Loucy (cell line): ENCODE measurements at regions not wholly inside any gene's neighbourhood (a gene's known extent, or its start where the extent isn't known, plus 50 kb on each side); places are given as distances from the start of the nearest gene placed in this dataset.
A peak's percentile ranks its signal among the peaks of the same experiment; 100 is the strongest.

Experiments
- H2AFZ ChIP-seq: fragments of 200-600 bp; sonication (generic); 2 replicates; pipeline ENCODE4 v1.6.0; 2016; ENCODE audit warnings: antibody characterized with exemption, mild to moderate bottlenecking, low read length, moderate library complexity
- H3F3A ChIP-seq: fragments of 200-600 bp; 2 replicates; pipeline ENCODE4 v1.6.0; 2016; ENCODE audit warnings: antibody characterized with exemption, low read depth, mild to moderate bottlenecking
- H3K27me3 ChIP-seq: fragments of 200-600 bp; sonication (generic); 2 replicates; pipeline ENCODE4 v1.6.1; 2014; ENCODE audit warnings: low read length, mild to moderate bottlenecking; ENCODE audit not compliant: insufficient read depth, poor library complexity, severe bottlenecking
- H3K36me3 ChIP-seq: fragments of 200-600 bp; sonication (generic); 2 replicates; pipeline ENCODE4 v1.6.1; 2016; ENCODE audit warnings: low read length; ENCODE audit not compliant: insufficient read depth
- H3K4me1 ChIP-seq: fragments of 200-600 bp; sonication (generic); 2 replicates; pipeline ENCODE4 v1.5.1; 2014; ENCODE audit warnings: low read length, mild to moderate bottlenecking; ENCODE audit not compliant: insufficient read depth, poor library complexity, severe bottlenecking
- H3K4me2 ChIP-seq: fragments of 200-600 bp; sonication (generic); 2 replicates; pipeline ENCODE4 v1.6.0; 2014; ENCODE audit warnings: antibody characterized with exemption, low read length, low read depth, mild to moderate bottlenecking; ENCODE audit not compliant: poor library complexity, severe bottlenecking
- H3K4me3 ChIP-seq: fragments of 200-600 bp; sonication (generic); 2 replicates; pipeline ENCODE4 v1.5.1; 2014; ENCODE audit warnings: low read length, mild to moderate bottlenecking, mixed read lengths; ENCODE audit not compliant: poor library complexity, severe bottlenecking
- H3K79me2 ChIP-seq: fragments of 200-600 bp; sonication (generic); 2 replicates; pipeline ENCODE4 v1.6.1; 2014; ENCODE audit warnings: low read length; ENCODE audit not compliant: insufficient read depth
- H3K9ac ChIP-seq: fragments of 200-600 bp; sonication (generic); 2 replicates; pipeline ENCODE4 v1.6.0; 2014; ENCODE audit warnings: mild to moderate bottlenecking, low read depth, low read length, moderate library complexity; ENCODE audit not compliant: poor library complexity, severe bottlenecking
- H3K9me2 ChIP-seq: fragments of 200-600 bp; sonication (generic); replicated peaks from 2 replicates; pipeline ENCODE4 v1.6.1; 2016; ENCODE audit warnings: low read depth, low read length, mixed read lengths
- H3K9me3 ChIP-seq: fragments of 200-600 bp; sonication (generic); 2 replicates; pipeline ENCODE4 v1.6.1; 2014; ENCODE audit warnings: mild to moderate bottlenecking, antibody characterized with exemption, low read length, low read depth; ENCODE audit not compliant: insufficient read depth
- H4K20me1 ChIP-seq: fragments of 200-600 bp; sonication (generic); 2 replicates; pipeline ENCODE4 v1.6.0; 2014; ENCODE audit warnings: antibody characterized with exemption, low read length, mild to moderate bottlenecking; ENCODE audit not compliant: insufficient read depth, poor library complexity, severe bottlenecking
- CTCF ChIP-seq: fragments of 200-600 bp; sonication (generic); conservative IDR thresholded peaks from 2 replicates; pipeline ENCODE4 v1.5.1; 2014; ENCODE audit warnings: mild to moderate bottlenecking, antibody characterized with exemption, low read length
- EZH2phosphoT487 ChIP-seq: fragments of 200-600 bp; IDR thresholded peaks from 2 replicates; pipeline ENCODE4 v1.6.1; 2018; ENCODE audit warnings: antibody characterized with exemption, mild to moderate bottlenecking, moderate library complexity, borderline replicate concordance

- no peaks in the 10 kb centered on the region for H3K9me2 ChIP-seq
- H3K36me3 ChIP-seq, result no peaks in the 10 kb centered on the region
- no peak overlapping the region for H3K9ac ChIP-seq
- no peaks in the 10 kb centered on the region for H3K27me3 ChIP-seq
- H3K9me3 ChIP-seq, result no peaks in the 10 kb centered on the region
- H3F3A ChIP-seq, result no peaks in the 10 kb centered on the region
- H3K4me2 ChIP-seq, result no peak overlapping the region
- peaks cover 27% of the 10 kb centered on the region for H3K4me1 ChIP-seq
- peak overlapping the region; percentile 38; the same call in 1 of the 2 replicates for H2AFZ ChIP-seq
- no peak overlapping the region for H3K4me3 ChIP-seq
- H3K79me2 ChIP-seq, result no peaks in the 10 kb centered on the region
- TF ChIP-seq EZH2phosphoT487 (no peak), CTCF (no peak)
- H4K20me1 ChIP-seq, result no peaks in the 10 kb centered on the region
Measured at GRCh38 chr4:13988353-13989305, 361.1 kb upstream of the BOD1L1 start.

- H2AFZ ChIP-seq, result no peak overlapping the region
- no peaks in the 10 kb centered on the region for H3K36me3 ChIP-seq
- no peak overlapping the region for H3K9ac ChIP-seq
- H3K4me3 ChIP-seq, result no peak overlapping the region
- H4K20me1 ChIP-seq, result no peaks in the 10 kb centered on the region
- TF ChIP-seq CTCF (no peak), EZH2phosphoT487 (no peak)
- H3K9me2 ChIP-seq, result no peaks in the 10 kb centered on the region
- no peaks in the 10 kb centered on the region for H3K27me3 ChIP-seq
- peaks cover 23% of the 10 kb centered on the region for H3K4me1 ChIP-seq
- no peak overlapping the region for H3K4me2 ChIP-seq
- no peaks in the 10 kb centered on the region for H3K79me2 ChIP-seq
- H3K9me3 ChIP-seq, result no peaks in the 10 kb centered on the region
- H3F3A ChIP-seq, result no peaks in the 10 kb centered on the region
Measured at GRCh38 chr4:13989501-13989900, 362.0 kb upstream of the BOD1L1 start.

GRCh38 chr4:13990596-13991589, 363.4 kb upstream of the BOD1L1 start:
- no peaks in the 10 kb centered on the region for H3K9me3 ChIP-seq
- H3K9ac ChIP-seq, result no peak overlapping the region
- H3K9me2 ChIP-seq, result no peaks in the 10 kb centered on the region
- 0 out of 2 replicates have a peak overlapping the region, but pooled peaks have one; percentile 19 for H2AFZ ChIP-seq
- TF ChIP-seq EZH2phosphoT487, result no peak
- no peak for TF ChIP-seq CTCF
- H3K4me1 ChIP-seq, result peaks cover 9% of the 10 kb centered on the region
- H3K36me3 ChIP-seq, result no peaks in the 10 kb centered on the region
- H3K79me2 ChIP-seq, result no peaks in the 10 kb centered on the region
- no peak overlapping the region for H3K4me2 ChIP-seq
- no peaks in the 10 kb centered on the region for H3K27me3 ChIP-seq
- no peak overlapping the region for H3K4me3 ChIP-seq
- no peaks in the 10 kb centered on the region for H4K20me1 ChIP-seq
- no peaks in the 10 kb centered on the region for H3F3A ChIP-seq
